GM12892 (cell line): ENCODE measurements at regions not wholly inside any gene's neighbourhood (a gene's known extent, or its start where the extent isn't known, plus 50 kb on each side); places are given as distances from the start of the nearest gene placed in this dataset.

Experiments
- POLR2A ChIP-seq: IDR thresholded peaks from 2 replicates; pipeline ENCODE4 v1.6.1; 2011; ENCODE audit warnings: low read depth, low read length, control low read depth
- POLR2AphosphoS5 ChIP-seq: IDR thresholded peaks from 2 replicates; pipeline ENCODE4 v1.6.1; 2011; ENCODE audit warnings: low read depth, low read length, control low read depth
- TAF1 ChIP-seq: IDR thresholded peaks from 2 replicates; pipeline ENCODE4 v1.6.1; 2011; ENCODE audit warnings: low read depth, mild to moderate bottlenecking, control low read depth, low read length, borderline replicate concordance

GRCh38 chr6:133682506-133683307 is 206.2 kb upstream of the TCF21 start:
- TF ChIP-seq POLR2AphosphoS5 (no peak), POLR2A (no peak), TAF1 (no peak)
